Right atrium auricular region (tissue), 2 donors: ENCODE measurements at regions not wholly inside any gene's neighbourhood (a gene's known extent, or its start where the extent isn't known, plus 50 kb on each side); places are given as distances from the start of the nearest gene placed in this dataset.

ENCODE experiments used
- DNase-seq: peaks from one replicate; pipeline ENCODE4 v3.0.0-alpha.2; 2019; ENCODE audit warnings: low spot score
- H3K27ac ChIP-seq, 2 donors: fragments of 200-600 bp; sonication (generic); 1 replicate in 1 of 2; 2 replicates in 1 of 2; pipeline ENCODE4 v1.5.1; 2016 to 2019
- H3K27me3 ChIP-seq, 2 donors: fragments of 200-600 bp; sonication (generic); one replicate each; pipeline versions ENCODE4 v1.5.1 to v1.6.0; 2017 to 2019
- H3K36me3 ChIP-seq: fragments of 200-600 bp; sonication (generic); one replicate; pipeline ENCODE4 v1.5.1; 2016
- H3K4me1 ChIP-seq, 2 donors: fragments of 200-600 bp; sonication (generic); one replicate each; pipeline versions ENCODE4 v1.5.1 to v1.6.0; 2017 to 2019
- H3K4me3 ChIP-seq, 2 donors: fragments of 200-600 bp; sonication (generic); 1 replicate in 1 of 2; 2 replicates in 1 of 2; pipeline ENCODE4 v1.5.1; 2017 to 2019; ENCODE audit warnings: mild to moderate bottlenecking in 1 of 2, moderate library complexity in 1 of 2
- H3K9me3 ChIP-seq, 2 donors: fragments of 200-600 bp; sonication (generic); one replicate each; pipeline ENCODE4 v1.5.1; 2019
- TF ChIP-seq, protein P1 (sequence below), 2 donors: fragments of 200-600 bp; sonication (generic); IDR thresholded peaks; one replicate each; pipeline ENCODE4 v1.5.1; 2019; ENCODE audit warnings: antibody characterized with exemption in 2 of 2

DNA sequence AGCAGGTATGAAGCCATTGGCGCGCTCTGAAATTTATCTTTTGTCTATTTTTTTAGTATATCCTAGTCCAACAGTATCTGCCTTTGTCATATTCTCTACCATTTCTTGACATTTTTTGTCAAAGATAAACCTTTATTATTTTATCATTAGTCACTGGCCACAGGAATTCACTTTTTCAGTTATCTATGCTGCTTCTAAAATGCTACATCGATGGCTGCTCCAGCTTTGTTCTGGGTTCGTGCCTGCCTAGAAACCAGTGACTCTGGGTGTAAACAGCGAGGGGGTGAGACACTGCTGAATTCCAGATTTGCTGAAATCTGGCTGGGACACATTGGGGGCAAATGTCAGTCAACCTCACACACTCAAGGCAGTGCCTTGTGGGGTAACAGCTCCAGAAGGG, 193.4 kb downstream of the CDC5L start:
- Histone ChIP-seq H3K4me1 (peaks cover 0 to 4% of the 10 kb centered on the region in 2 donors), H3K9me3 (peaks cover 0 to 14% of the 10 kb centered on the region in 2 donors), H3K4me3 (no peak overlapping the region), H3K27me3 (no peaks in the 10 kb centered on the region), H3K36me3 (no peaks in the 10 kb centered on the region), H3K27ac (no peak overlapping the region)
- TF ChIP-seq, protein P1, sequence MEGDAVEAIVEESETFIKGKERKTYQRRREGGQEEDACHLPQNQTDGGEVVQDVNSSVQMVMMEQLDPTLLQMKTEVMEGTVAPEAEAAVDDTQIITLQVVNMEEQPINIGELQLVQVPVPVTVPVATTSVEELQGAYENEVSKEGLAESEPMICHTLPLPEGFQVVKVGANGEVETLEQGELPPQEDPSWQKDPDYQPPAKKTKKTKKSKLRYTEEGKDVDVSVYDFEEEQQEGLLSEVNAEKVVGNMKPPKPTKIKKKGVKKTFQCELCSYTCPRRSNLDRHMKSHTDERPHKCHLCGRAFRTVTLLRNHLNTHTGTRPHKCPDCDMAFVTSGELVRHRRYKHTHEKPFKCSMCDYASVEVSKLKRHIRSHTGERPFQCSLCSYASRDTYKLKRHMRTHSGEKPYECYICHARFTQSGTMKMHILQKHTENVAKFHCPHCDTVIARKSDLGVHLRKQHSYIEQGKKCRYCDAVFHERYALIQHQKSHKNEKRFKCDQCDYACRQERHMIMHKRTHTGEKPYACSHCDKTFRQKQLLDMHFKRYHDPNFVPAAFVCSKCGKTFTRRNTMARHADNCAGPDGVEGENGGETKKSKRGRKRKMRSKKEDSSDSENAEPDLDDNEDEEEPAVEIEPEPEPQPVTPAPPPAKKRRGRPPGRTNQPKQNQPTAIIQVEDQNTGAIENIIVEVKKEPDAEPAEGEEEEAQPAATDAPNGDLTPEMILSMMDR (IDR thresholded peaks at IDR 0.05), result no peak
- peak; percentile 34 for DNase-seq

DNA sequence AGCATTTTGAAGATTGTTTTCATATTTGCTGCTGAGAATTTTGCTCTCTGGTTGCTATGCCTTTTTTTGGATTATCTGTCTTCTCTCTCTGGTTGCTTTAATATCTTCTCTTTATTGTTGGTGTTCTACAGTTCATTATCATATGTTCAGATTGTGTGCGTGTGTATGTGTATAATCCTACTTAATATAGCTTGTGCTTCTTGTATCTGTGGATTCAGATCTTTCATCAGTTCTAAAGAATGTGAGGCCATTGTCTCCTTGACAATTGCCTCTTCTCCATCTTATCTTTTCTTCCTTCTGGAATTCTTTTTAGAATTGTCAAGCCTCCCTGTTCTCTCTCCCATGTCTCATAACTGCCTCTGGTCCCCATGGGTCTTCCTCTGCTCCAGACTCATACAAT, 195.4 kb downstream of the CDC5L start:
- no peak overlapping the region for H3K27ac ChIP-seq
- H3K4me3 ChIP-seq, result no peak overlapping the region
- H3K27me3 ChIP-seq, result no peaks in the 10 kb centered on the region
- TF ChIP-seq, protein P1 (IDR thresholded peaks at IDR 0.05), result no peak
- no peak for DNase-seq
- H3K9me3 ChIP-seq, result peaks cover 0 to 14% of the 10 kb centered on the region in 2 donors
- no peaks in the 10 kb centered on the region for H3K36me3 ChIP-seq
- H3K4me1 ChIP-seq, result no peaks in the 10 kb centered on the region

DNA sequence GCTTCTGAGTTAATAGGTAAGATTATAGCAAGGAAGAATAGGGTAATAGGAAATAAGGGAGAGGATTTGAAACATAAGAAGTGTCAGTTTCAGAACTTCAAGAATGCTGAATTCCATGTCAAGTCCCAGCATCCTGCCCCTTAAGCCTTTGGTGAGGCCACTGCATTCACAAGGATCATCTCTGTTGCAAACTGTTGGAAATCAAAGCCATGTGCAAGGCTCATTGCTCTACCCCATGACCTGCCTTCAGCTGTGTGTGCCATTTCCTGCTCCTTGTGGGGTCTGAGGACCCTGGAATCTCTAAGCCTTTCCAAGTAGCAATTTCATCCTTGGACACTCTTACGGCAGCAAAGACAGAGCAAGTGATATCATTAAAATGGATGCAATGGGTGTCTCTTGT, 203.0 kb downstream of the CDC5L start:
- no peaks in the 10 kb centered on the region for H3K36me3 ChIP-seq
- peaks cover 0 to under 1% of the 10 kb centered on the region in 2 donors for H3K9me3 ChIP-seq
- H3K4me3 ChIP-seq, result no peak overlapping the region
- TF ChIP-seq, protein P1 (IDR thresholded peaks at IDR 0.05), result no peak
- H3K4me1 ChIP-seq, result no peaks in the 10 kb centered on the region
- no peaks in the 10 kb centered on the region for H3K27me3 ChIP-seq
- no peak overlapping the region for H3K27ac ChIP-seq
- DNase-seq, result peak; percentile 32

DNA sequence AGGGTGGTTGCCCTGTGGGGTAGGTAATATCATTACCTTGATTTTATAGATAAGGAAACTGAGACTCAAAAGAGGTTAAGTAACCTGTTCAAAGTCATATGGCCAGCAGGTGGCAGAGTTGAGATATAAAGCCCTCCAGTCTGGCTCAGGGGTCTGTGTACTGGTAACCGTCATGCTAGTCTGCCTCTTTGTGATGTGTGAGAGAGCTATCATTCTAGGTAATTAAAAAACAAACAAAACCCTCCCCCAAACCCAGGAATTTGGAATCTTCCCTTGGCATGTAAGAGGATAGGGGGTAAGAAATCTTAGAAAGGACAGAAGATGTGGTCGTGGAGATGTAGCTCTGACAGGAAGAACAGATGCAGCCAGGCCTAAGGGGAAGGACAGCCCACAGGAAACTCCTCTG, 206.0 kb downstream of the CDC5L start:
- Histone ChIP-seq H3K36me3 (no peaks in the 10 kb centered on the region), H3K4me1 (no peaks in the 10 kb centered on the region), H3K9me3 (peaks cover 0 to 15% of the 10 kb centered on the region in 2 donors), H3K27ac (no peak overlapping the region), H3K27me3 (no peaks in the 10 kb centered on the region), H3K4me3 (no peak overlapping the region)
- TF ChIP-seq, protein P1 (IDR thresholded peaks at IDR 0.05), result peak in 1 of 2 donors; percentile 64
- peak; percentile 59 for DNase-seq

DNA sequence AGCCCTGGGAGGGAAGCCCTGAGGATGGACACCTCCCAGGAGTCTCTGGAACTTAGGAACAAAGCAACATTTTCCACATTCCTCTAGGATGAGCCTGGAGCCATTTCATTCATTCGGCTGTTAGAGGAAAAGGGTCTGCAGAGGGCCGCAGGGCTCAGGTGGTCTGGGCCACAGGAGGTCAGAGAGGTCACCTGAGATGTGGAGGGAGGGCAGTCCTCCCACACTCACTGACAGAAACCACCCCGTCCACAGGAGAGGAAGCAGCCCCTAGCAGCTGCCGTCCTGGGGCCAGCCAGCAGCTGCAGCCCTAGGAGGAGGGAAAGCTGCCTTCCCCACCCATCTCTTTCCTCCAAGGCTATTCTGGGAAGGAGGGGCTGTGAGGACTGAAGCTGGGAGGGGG, 207.0 kb downstream of the CDC5L start:
- Histone ChIP-seq H3K9me3 (peaks cover 0 to 15% of the 10 kb centered on the region in 2 donors), H3K27me3 (no peaks in the 10 kb centered on the region), H3K36me3 (no peaks in the 10 kb centered on the region), H3K4me3 (no peak overlapping the region), H3K4me1 (no peaks in the 10 kb centered on the region), H3K27ac (no peak overlapping the region)
- TF ChIP-seq, protein P1 (IDR thresholded peaks at IDR 0.05), result no peak
- DNase-seq, result peak; percentile 28

DNA sequence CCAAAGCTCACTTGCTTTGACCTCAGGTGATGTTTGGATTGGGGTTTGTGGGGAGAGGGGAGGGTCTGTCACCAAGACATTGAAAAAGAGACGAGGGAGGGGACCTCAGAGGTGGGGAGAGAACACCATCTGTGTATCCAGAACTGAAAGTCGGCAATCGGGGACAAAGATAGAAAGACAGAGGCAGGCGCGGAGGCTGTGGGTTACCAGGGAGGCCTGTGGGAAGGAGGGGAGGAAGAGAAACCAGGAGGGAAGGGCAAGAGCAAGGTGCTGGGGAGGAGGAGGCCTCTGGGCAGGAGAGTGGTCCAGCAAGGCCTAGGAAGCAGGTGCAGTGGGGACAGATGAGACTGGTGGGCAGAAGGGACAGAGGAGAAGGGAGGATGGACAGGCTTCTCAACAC, 211.2 kb downstream of the CDC5L start:
- Histone ChIP-seq H3K4me1 (peaks cover 0 to 4% of the 10 kb centered on the region in 2 donors), H3K27me3 (no peaks in the 10 kb centered on the region), H3K9me3 (peaks cover 0 to 15% of the 10 kb centered on the region in 2 donors), H3K27ac (no peak overlapping the region), H3K4me3 (no peak overlapping the region), H3K36me3 (no peaks in the 10 kb centered on the region)
- peak; percentile 42 for DNase-seq
- TF ChIP-seq, protein P1 (IDR thresholded peaks at IDR 0.05), result no peak
